ENCODE measurements at regions not wholly inside any gene's neighbourhood (a gene's known extent, or its start where the extent isn't known, plus 50 kb on each side); places are given as distances from the start of the nearest gene placed in this dataset.

DNA sequence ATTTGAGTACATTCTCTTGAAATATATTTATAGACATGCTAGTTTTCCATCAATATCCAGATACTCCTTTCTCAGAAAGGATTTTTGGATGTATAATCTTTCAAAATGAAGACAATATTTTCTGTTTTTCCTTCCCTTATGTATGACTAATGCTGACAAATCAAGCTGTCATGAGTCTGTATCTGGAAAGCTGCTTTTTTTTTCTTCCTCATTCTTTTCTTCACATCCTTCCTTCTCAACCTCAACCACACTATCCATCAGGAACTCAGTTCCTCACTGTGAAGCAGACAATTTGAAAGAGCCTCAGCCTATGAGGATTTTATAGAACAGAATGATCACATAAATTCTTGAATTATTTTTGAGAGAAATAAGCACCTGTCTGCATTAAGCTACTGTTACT, 335.9 kb upstream of the EPHA6 start:
- Mint-ChIP-seq H3K36me3 (ENCODE audit: low read depth) (no peaks in the 10 kb centered on the region), H3K27ac (no peak overlapping the region), H3K4me3 (no peak overlapping the region), H3K27me3 (ENCODE audit: insufficient read depth, low read depth, poor library complexity) (peaks cover 3% of the 10 kb centered on the region), H3K4me1 (no peaks in the 10 kb centered on the region), H3K9me3 (0 out of 3 replicates have a peak, but pooled peaks cover 5% of the 10 kb centered on the region)
- no peaks in the 10 kb centered on the region for H3K27me3 ChIP-seq (ENCODE audit: insufficient read depth)
- H4K20me1 ChIP-seq (replicated peaks; ENCODE audit: insufficient read depth), result no peaks in the 10 kb centered on the region
- no peaks in the 10 kb centered on the region for H3K9me2 ChIP-seq (ENCODE audit: insufficient read depth)
- H3K4me3 ChIP-seq, result no peak overlapping the region
- no peak overlapping the region for H2AFZ ChIP-seq
- H3K27ac ChIP-seq (ENCODE audit: low read depth), result no peak overlapping the region
- H3K36me3 ChIP-seq (ENCODE audit: insufficient read depth), result no peaks in the 10 kb centered on the region
- H3K4me1 ChIP-seq (ENCODE audit: insufficient read depth), result no peaks in the 10 kb centered on the region
- ATAC-seq (no peak), DNase-seq (ENCODE audit: low spot score) (no peak)
- H3F3A ChIP-seq (replicated peaks; ENCODE audit: low read depth), result no peaks in the 10 kb centered on the region
- H3K4me2 ChIP-seq, result no peak overlapping the region
- no peak for TF ChIP-seq CREB1 (CRISPR knock-in tag; IDR thresholded peaks at IDR 0.05; ENCODE audit: low read depth)
- TF ChIP-seq, protein P1, sequence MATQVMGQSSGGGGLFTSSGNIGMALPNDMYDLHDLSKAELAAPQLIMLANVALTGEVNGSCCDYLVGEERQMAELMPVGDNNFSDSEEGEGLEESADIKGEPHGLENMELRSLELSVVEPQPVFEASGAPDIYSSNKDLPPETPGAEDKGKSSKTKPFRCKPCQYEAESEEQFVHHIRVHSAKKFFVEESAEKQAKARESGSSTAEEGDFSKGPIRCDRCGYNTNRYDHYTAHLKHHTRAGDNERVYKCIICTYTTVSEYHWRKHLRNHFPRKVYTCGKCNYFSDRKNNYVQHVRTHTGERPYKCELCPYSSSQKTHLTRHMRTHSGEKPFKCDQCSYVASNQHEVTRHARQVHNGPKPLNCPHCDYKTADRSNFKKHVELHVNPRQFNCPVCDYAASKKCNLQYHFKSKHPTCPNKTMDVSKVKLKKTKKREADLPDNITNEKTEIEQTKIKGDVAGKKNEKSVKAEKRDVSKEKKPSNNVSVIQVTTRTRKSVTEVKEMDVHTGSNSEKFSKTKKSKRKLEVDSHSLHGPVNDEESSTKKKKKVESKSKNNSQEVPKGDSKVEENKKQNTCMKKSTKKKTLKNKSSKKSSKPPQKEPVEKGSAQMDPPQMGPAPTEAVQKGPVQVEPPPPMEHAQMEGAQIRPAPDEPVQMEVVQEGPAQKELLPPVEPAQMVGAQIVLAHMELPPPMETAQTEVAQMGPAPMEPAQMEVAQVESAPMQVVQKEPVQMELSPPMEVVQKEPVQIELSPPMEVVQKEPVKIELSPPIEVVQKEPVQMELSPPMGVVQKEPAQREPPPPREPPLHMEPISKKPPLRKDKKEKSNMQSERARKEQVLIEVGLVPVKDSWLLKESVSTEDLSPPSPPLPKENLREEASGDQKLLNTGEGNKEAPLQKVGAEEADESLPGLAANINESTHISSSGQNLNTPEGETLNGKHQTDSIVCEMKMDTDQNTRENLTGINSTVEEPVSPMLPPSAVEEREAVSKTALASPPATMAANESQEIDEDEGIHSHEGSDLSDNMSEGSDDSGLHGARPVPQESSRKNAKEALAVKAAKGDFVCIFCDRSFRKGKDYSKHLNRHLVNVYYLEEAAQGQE (IDR thresholded peaks at IDR 0.05; ENCODE audit: unreplicated experiment), result no peak
- no peak for TF ChIP-seq EZH2phosphoT487 (IDR thresholded peaks at IDR 0.05; ENCODE audit: unreplicated experiment)
- TF ChIP-seq STAT1 (IDR thresholded peaks at IDR 0.05; ENCODE audit: unreplicated experiment), result no peak
- TF ChIP-seq POLR2AphosphoS5 (IDR thresholded peaks at IDR 0.05; ENCODE audit: low read depth), result no peak
- no peak for TF ChIP-seq EZH2 (IDR thresholded peaks at IDR 0.05; ENCODE audit: low read depth, unreplicated experiment)
- TF ChIP-seq, protein P2, sequence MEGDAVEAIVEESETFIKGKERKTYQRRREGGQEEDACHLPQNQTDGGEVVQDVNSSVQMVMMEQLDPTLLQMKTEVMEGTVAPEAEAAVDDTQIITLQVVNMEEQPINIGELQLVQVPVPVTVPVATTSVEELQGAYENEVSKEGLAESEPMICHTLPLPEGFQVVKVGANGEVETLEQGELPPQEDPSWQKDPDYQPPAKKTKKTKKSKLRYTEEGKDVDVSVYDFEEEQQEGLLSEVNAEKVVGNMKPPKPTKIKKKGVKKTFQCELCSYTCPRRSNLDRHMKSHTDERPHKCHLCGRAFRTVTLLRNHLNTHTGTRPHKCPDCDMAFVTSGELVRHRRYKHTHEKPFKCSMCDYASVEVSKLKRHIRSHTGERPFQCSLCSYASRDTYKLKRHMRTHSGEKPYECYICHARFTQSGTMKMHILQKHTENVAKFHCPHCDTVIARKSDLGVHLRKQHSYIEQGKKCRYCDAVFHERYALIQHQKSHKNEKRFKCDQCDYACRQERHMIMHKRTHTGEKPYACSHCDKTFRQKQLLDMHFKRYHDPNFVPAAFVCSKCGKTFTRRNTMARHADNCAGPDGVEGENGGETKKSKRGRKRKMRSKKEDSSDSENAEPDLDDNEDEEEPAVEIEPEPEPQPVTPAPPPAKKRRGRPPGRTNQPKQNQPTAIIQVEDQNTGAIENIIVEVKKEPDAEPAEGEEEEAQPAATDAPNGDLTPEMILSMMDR (conservative IDR thresholded peaks at IDR 0.05; ENCODE audit: low read depth in 2 of 2), result no peak
- no peak for TF ChIP-seq ZNF114 (CRISPR knock-in tag; IDR thresholded peaks at IDR 0.05)
- TF ChIP-seq ZNF331 (CRISPR knock-in tag; IDR thresholded peaks at IDR 0.05; ENCODE audit: low read depth), result no peak
- TF ChIP-seq, protein P3, sequence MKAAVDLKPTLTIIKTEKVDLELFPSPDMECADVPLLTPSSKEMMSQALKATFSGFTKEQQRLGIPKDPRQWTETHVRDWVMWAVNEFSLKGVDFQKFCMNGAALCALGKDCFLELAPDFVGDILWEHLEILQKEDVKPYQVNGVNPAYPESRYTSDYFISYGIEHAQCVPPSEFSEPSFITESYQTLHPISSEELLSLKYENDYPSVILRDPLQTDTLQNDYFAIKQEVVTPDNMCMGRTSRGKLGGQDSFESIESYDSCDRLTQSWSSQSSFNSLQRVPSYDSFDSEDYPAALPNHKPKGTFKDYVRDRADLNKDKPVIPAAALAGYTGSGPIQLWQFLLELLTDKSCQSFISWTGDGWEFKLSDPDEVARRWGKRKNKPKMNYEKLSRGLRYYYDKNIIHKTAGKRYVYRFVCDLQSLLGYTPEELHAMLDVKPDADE (IDR thresholded peaks at IDR 0.05), result no peak
- TF ChIP-seq, protein P4, sequence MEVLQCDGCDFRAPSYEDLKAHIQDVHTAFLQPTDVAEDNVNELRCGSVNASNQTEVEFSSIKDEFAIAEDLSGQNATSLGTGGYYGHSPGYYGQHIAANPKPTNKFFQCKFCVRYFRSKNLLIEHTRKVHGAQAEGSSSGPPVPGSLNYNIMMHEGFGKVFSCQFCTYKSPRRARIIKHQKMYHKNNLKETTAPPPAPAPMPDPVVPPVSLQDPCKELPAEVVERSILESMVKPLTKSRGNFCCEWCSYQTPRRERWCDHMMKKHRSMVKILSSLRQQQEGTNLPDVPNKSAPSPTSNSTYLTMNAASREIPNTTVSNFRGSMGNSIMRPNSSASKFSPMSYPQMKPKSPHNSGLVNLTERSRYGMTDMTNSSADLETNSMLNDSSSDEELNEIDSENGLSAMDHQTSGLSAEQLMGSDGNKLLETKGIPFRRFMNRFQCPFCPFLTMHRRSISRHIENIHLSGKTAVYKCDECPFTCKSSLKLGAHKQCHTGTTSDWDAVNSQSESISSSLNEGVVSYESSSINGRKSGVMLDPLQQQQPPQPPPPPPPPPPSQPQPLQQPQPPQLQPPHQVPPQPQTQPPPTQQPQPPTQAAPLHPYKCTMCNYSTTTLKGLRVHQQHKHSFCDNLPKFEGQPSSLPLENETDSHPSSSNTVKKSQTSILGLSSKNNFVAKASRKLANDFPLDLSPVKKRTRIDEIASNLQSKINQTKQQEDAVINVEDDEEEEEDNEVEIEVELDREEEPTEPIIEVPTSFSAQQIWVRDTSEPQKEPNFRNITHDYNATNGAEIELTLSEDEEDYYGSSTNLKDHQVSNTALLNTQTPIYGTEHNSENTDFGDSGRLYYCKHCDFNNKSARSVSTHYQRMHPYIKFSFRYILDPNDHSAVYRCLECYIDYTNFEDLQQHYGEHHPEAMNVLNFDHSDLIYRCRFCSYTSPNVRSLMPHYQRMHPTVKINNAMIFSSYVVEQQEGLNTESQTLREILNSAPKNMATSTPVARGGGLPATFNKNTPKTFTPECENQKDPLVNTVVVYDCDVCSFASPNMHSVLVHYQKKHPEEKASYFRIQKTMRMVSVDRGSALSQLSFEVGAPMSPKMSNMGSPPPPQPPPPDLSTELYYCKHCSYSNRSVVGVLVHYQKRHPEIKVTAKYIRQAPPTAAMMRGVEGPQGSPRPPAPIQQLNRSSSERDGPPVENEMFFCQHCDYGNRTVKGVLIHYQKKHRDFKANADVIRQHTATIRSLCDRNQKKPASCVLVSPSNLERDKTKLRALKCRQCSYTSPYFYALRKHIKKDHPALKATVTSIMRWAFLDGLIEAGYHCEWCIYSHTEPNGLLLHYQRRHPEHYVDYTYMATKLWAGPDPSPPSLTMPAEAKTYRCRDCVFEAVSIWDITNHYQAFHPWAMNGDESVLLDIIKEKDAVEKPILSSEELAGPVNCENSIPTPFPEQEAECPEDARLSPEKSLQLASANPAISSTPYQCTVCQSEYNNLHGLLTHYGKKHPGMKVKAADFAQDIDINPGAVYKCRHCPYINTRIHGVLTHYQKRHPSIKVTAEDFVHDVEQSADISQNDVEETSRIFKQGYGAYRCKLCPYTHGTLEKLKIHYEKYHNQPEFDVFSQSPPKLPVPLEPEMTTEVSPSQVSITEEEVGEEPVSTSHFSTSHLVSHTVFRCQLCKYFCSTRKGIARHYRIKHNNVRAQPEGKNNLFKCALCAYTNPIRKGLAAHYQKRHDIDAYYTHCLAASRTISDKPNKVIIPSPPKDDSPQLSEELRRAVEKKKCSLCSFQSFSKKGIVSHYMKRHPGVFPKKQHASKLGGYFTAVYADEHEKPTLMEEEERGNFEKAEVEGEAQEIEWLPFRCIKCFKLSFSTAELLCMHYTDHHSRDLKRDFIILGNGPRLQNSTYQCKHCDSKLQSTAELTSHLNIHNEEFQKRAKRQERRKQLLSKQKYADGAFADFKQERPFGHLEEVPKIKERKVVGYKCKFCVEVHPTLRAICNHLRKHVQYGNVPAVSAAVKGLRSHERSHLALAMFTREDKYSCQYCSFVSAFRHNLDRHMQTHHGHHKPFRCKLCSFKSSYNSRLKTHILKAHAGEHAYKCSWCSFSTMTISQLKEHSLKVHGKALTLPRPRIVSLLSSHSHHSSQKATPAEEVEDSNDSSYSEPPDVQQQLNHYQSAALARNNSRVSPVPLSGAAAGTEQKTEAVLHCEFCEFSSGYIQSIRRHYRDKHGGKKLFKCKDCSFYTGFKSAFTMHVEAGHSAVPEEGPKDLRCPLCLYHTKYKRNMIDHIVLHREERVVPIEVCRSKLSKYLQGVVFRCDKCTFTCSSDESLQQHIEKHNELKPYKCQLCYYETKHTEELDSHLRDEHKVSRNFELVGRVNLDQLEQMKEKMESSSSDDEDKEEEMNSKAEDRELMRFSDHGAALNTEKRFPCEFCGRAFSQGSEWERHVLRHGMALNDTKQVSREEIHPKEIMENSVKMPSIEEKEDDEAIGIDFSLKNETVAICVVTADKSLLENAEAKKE (CRISPR knock-in tag; IDR thresholded peaks at IDR 0.05), result no peak
- no peak for TF ChIP-seq JUNB (IDR thresholded peaks at IDR 0.05; ENCODE audit: unreplicated experiment)
- H3K79me2 ChIP-seq (replicated peaks; ENCODE audit: insufficient read depth), result no peaks in the 10 kb centered on the region
